H9 (cell line): ENCODE measurements at regions not wholly inside any gene's neighbourhood (a gene's known extent, or its start where the extent isn't known, plus 50 kb on each side); places are given as distances from the start of the nearest gene placed in this dataset.

Experiments
- DNase-seq: peaks from one replicate; pipeline ENCODE4 v3.0.0-alpha.2; 2017
- H2AFZ ChIP-seq: one replicate; pipeline ENCODE4 v1.6.1; 2013; ENCODE audit warnings: mild to moderate bottlenecking, low read length, control low read depth, moderate library complexity
- H2AK5ac ChIP-seq: 2 replicates; pipeline ENCODE4 v1.6.1; 2013; ENCODE audit warnings: low read length, control low read depth, mixed read lengths; ENCODE audit not compliant: insufficient read length
- H2BK120ac ChIP-seq: one replicate; pipeline ENCODE4 v1.6.1; 2013; ENCODE audit warnings: low read depth, mild to moderate bottlenecking, low read length, control low read depth, inconsistent platforms; ENCODE audit not compliant: poor library complexity, severe bottlenecking
- H2BK12ac ChIP-seq: 2 replicates; pipeline ENCODE4 v1.6.1; 2013; ENCODE audit warnings: low read length, control low read depth, mixed read lengths, low read depth; ENCODE audit not compliant: insufficient read length
- H2BK15ac ChIP-seq: 2 replicates; pipeline ENCODE4 v1.6.1; 2013; ENCODE audit warnings: low read depth, low read length, control low read depth
- H2BK20ac ChIP-seq: one replicate; pipeline ENCODE4 v1.6.1; 2013; ENCODE audit warnings: low read depth, mild to moderate bottlenecking, low read length, control low read depth, inconsistent platforms; ENCODE audit not compliant: poor library complexity, severe bottlenecking
- H2BK5ac ChIP-seq: 2 replicates; pipeline ENCODE4 v1.6.1; 2013; ENCODE audit warnings: low read length, control low read depth, mixed read lengths; ENCODE audit not compliant: insufficient read length
- H3K14ac ChIP-seq: 2 replicates; pipeline ENCODE4 v1.6.1; 2013; ENCODE audit warnings: low read length, control low read depth; ENCODE audit not compliant: insufficient read depth
- H3K18ac ChIP-seq: 2 replicates; pipeline ENCODE4 v1.6.1; 2013; ENCODE audit warnings: low read depth, mild to moderate bottlenecking, mixed read lengths, low read length, control low read depth; ENCODE audit not compliant: insufficient read length
- H3K23ac ChIP-seq: 2 replicates; pipeline ENCODE4 v1.6.1; 2013; ENCODE audit warnings: low read length, control low read depth, mixed read lengths, low read depth; ENCODE audit not compliant: insufficient read length
- H3K23me2 ChIP-seq: 2 replicates; pipeline ENCODE4 v1.6.1; 2013; ENCODE audit warnings: low read depth, mild to moderate bottlenecking, mixed read lengths, low read length, control low read depth; ENCODE audit not compliant: insufficient read length, poor library complexity, severe bottlenecking
- H3K27ac ChIP-seq: 2 replicates; pipeline ENCODE4 v1.5.1; 2013; ENCODE audit warnings: low read length, control low read depth, mixed read lengths, low read depth; ENCODE audit not compliant: insufficient read length
- H3K27me3 ChIP-seq: 2 replicates; pipeline ENCODE4 v1.6.1; 2013; ENCODE audit warnings: low read length, control low read depth, inconsistent platforms; ENCODE audit not compliant: insufficient read depth
- H3K4ac ChIP-seq: 2 replicates; pipeline ENCODE4 v1.6.1; 2013; ENCODE audit warnings: low read depth, mild to moderate bottlenecking, control low read depth, inconsistent platforms, low read length, moderate library complexity
- H3K4me1 ChIP-seq: 2 replicates; pipeline ENCODE4 v1.6.1; 2013; ENCODE audit warnings: low read length, control low read depth, inconsistent platforms; ENCODE audit not compliant: insufficient read depth
- H3K4me2 ChIP-seq: 2 replicates; pipeline ENCODE4 v1.6.1; 2013; ENCODE audit warnings: low read length, control low read depth, mixed read lengths; ENCODE audit not compliant: insufficient read length, insufficient read depth
- H3K56ac ChIP-seq: 2 replicates; pipeline ENCODE4 v1.6.1; 2013; ENCODE audit warnings: low read depth, mild to moderate bottlenecking, mixed read lengths, low read length, control low read depth; ENCODE audit not compliant: insufficient read length
- H3K79me1 ChIP-seq: 2 replicates; pipeline ENCODE4 v1.6.1; 2013; ENCODE audit warnings: low read depth, mild to moderate bottlenecking, moderate library complexity, low read length, control low read depth, inconsistent platforms; ENCODE audit not compliant: insufficient read depth, poor library complexity, severe bottlenecking
- H3K79me2 ChIP-seq: 2 replicates; pipeline ENCODE4 v1.6.1; 2013; ENCODE audit warnings: low read length, control low read depth, inconsistent platforms; ENCODE audit not compliant: insufficient read depth
- H3K9ac ChIP-seq: 2 replicates; pipeline ENCODE4 v1.6.1; 2013; ENCODE audit warnings: low read length, control low read depth, mixed read lengths; ENCODE audit not compliant: insufficient read length; ENCODE audit errors: extremely low read depth
- H3K9me3 ChIP-seq: one replicate; pipeline ENCODE4 v1.6.1; 2013; ENCODE audit warnings: low read depth, low read length, inconsistent platforms; ENCODE audit not compliant: control insufficient read depth
- H3T11ph ChIP-seq: one replicate; pipeline ENCODE4 v1.6.1; 2013; ENCODE audit warnings: mild to moderate bottlenecking, low read length, control low read depth, inconsistent platforms
- H4K20me1 ChIP-seq: one replicate; pipeline ENCODE4 v1.6.1; 2013; ENCODE audit not compliant: control insufficient read depth, insufficient read length, insufficient read depth
- H4K5ac ChIP-seq: 2 replicates; pipeline ENCODE4 v1.6.1; 2013; ENCODE audit warnings: low read depth, mild to moderate bottlenecking, mixed read lengths, low read length, control low read depth; ENCODE audit not compliant: insufficient read length
- H4K8ac ChIP-seq: replicated peaks from 2 replicates; pipeline ENCODE4 v1.6.1; 2013; ENCODE audit warnings: low read length, control low read depth, mixed read lengths, low read depth; ENCODE audit not compliant: insufficient read length
- H4K91ac ChIP-seq: 2 replicates; pipeline ENCODE4 v1.6.1; 2013; ENCODE audit warnings: low read depth, mild to moderate bottlenecking, moderate library complexity, mixed read lengths, low read length, control low read depth; ENCODE audit not compliant: insufficient read length
- H3K27ac Mint-ChIP-seq, 3 experiments: 2 replicates in 2 of 3; 3 replicates in 1 of 3; pipeline ENCODE4 v1.8.0; 2020 to 2021; ENCODE audit warnings: mixed read lengths in 3 of 3, mild to moderate bottlenecking in 1 of 3, moderate library complexity in 1 of 3
- H3K27me3 Mint-ChIP-seq: 2 replicates; pipeline ENCODE4 v1.8.0; 2021; ENCODE audit warnings: low read depth, mild to moderate bottlenecking, moderate library complexity, mixed read lengths
- H3K36me3 Mint-ChIP-seq, 3 experiments: 2 replicates in 2 of 3; 3 replicates in 1 of 3; pipeline ENCODE4 v1.8.0; 2020 to 2021; ENCODE audit warnings: low read depth in 3 of 3, mixed read lengths in 3 of 3; ENCODE audit not compliant: insufficient read depth in 1 of 3
- H3K4me1 Mint-ChIP-seq, 2 experiments: 2 replicates each; pipeline ENCODE4 v1.8.0; 2020; ENCODE audit warnings: mixed read lengths in 2 of 2
- H3K4me3 Mint-ChIP-seq, 2 experiments: 2 replicates in 1 of 2; 3 replicates in 1 of 2; pipeline ENCODE4 v1.8.0; 2020 to 2021; ENCODE audit warnings: mild to moderate bottlenecking in 2 of 2, mixed read lengths in 2 of 2, moderate library complexity in 1 of 2
- H3K9me3 Mint-ChIP-seq, 2 experiments: 2 replicates in 1 of 2; 3 replicates in 1 of 2; pipeline ENCODE4 v1.8.0; 2020; ENCODE audit warnings: mild to moderate bottlenecking in 2 of 2, mixed read lengths in 2 of 2, moderate library complexity in 1 of 2
- CTCF ChIP-seq: fragments of 200-600 bp; sonication (generic); conservative IDR thresholded peaks from 3 replicates; pipeline ENCODE4 v1.8.0; 2021; ENCODE audit warnings: antibody characterized with exemption, mild to moderate bottlenecking
- WGBS: extraction: QIAGEN DNeasy Blood & Tissue Kit; methylation state at CpG from one replicate; pipeline ENCODE4 v1.1.7; 2013; ENCODE audit warnings: missing lambda C conversion rate, low lambda C conversion rate, mixed read lengths; ENCODE audit not compliant: insufficient read length; ENCODE audit errors: extremely low coverage; 5-methylcytosine and 5-hydroxymethylcytosine counted together

GRCh38 chr1:229971141-229971540 lies 95.9 kb upstream of the GALNT2 start:
- Mint-ChIP-seq H3K36me3 (peaks cover 3 to 14% (median 6%) of the 10 kb centered on the region in 3 experiments; a peak in 4 of 7 replicates), H3K4me3 (no peak overlapping the region), H3K27ac (peak overlapping the region in 1 of 3 experiments; percentile 24; a peak in 1 of 7 replicates), H3K9me3 (peaks cover 5 to 9% of the 10 kb centered on the region in 2 experiments), H3K27me3 (no peaks in the 10 kb centered on the region; the same call in 1 of the 2 replicates), H3K4me1 (no peaks in the 10 kb centered on the region)
- DNase-seq, result no peak
- no peak overlapping the region for H3K4ac ChIP-seq
- H2BK120ac ChIP-seq, result no peak overlapping the region
- no peak overlapping the region for H3K56ac ChIP-seq
- no peak for TF ChIP-seq CTCF
- no peak overlapping the region for H4K8ac ChIP-seq
- no peak overlapping the region for H3K27ac ChIP-seq
- no peaks in the 10 kb centered on the region for H3K79me2 ChIP-seq
- H3K18ac ChIP-seq, result no peak overlapping the region
- H3K23me2 ChIP-seq, result no peaks in the 10 kb centered on the region
- H2BK12ac ChIP-seq, result no peak overlapping the region
- no peaks in the 10 kb centered on the region for H3K79me1 ChIP-seq
- H3K4me2 ChIP-seq, result no peak overlapping the region
- no peak overlapping the region for H3K23ac ChIP-seq
- WGBS, result no CpG with 5 or more reads among the region's 13 CpGs
- no peaks in the 10 kb centered on the region for H3K27me3 ChIP-seq
- no peaks in the 10 kb centered on the region for H4K20me1 ChIP-seq
- H2BK15ac ChIP-seq, result no peak overlapping the region
- no peak overlapping the region for H2BK20ac ChIP-seq
- no peaks in the 10 kb centered on the region for H3K4me1 ChIP-seq
- no peak overlapping the region for H4K5ac ChIP-seq
- H3T11ph ChIP-seq, result no peak overlapping the region
- no peak overlapping the region for H2BK5ac ChIP-seq
- no peak overlapping the region for H4K91ac ChIP-seq
- H3K9ac ChIP-seq, result no peak overlapping the region
- no peak overlapping the region for H3K14ac ChIP-seq
- no peak overlapping the region for H2AFZ ChIP-seq
- H3K9me3 ChIP-seq, result no peaks in the 10 kb centered on the region
- H2AK5ac ChIP-seq, result no peak overlapping the region
